ENCODE measurements at regions not wholly inside any gene's neighbourhood (a gene's known extent, or its start where the extent isn't known, plus 50 kb on each side); places are given as distances from the start of the nearest gene placed in this dataset.

GRCh38 chr16:87252269-87252970 lies 64.8 kb downstream of the C16orf95 start:
- no peak for TF ChIP-seq CTCF (IDR thresholded peaks at IDR 0.05; ENCODE audit: insufficient read depth, low read depth, low read length)
- TF ChIP-seq EZH2 (IDR thresholded peaks at IDR 0.05; ENCODE audit: insufficient read depth, low read length): no peak

All from astrocyte (in vitro differentiated cells and primary cell).